Astrocyte of the spinal cord (primary cell): ENCODE measurements at regions not wholly inside any gene's neighbourhood (a gene's known extent, or its start where the extent isn't known, plus 50 kb on each side); places are given as distances from the start of the nearest gene placed in this dataset.

ENCODE experiments used
- DNase-seq: peaks from one replicate; pipeline ENCODE4 v3.0.0; 2011; ENCODE audit warnings: low read depth, low spot score
- H3K4me3 ChIP-seq: 2 replicates; pipeline ENCODE4 v1.5.1; 2011; ENCODE audit warnings: low read depth, mild to moderate bottlenecking, low read length, moderate library complexity
- CTCF ChIP-seq: IDR thresholded peaks from 2 replicates; pipeline ENCODE4 v1.5.1; 2012; ENCODE audit warnings: low read depth, mild to moderate bottlenecking, low read length, inconsistent platforms
- in situ Hi-C: cut with HindIII; loops from 2 replicates; pipeline ENCODE4 v1.10.0; 2017; ENCODE audit warnings: low sequenced_read_pairs

GRCh38 chr4:188316391-188316790, 177.2 kb downstream of the TRIML1 start:
- no peak overlapping the region for H3K4me3 ChIP-seq
- TF ChIP-seq CTCF: no peak
- in situ Hi-C loops: no loop called here

GRCh38 chr4:188328966-188329365, 189.7 kb downstream of the TRIML1 start:
- in situ Hi-C loops: no loop called here
- no peak overlapping the region for H3K4me3 ChIP-seq

More at GRCh38 chr4:188316391-188316790, 177.2 kb downstream of the TRIML1 start:
- no peak for DNase-seq

GRCh38 chr4:188329521-188329920, 190.3 kb downstream of the TRIML1 start:
- DNase-seq: no peak
- in situ Hi-C loops: no loop called here
- H3K4me3 ChIP-seq: no peak overlapping the region
- no peak for TF ChIP-seq CTCF

More at GRCh38 chr4:188328966-188329365, 189.7 kb downstream of the TRIML1 start:
- no peak for DNase-seq
- no peak for TF ChIP-seq CTCF

GRCh38 chr4:188332265-188332664, 193.0 kb downstream of the TRIML1 start:
- in situ Hi-C loops: no loop called here
- no peak for TF ChIP-seq CTCF
- no peak for DNase-seq
- no peak overlapping the region for H3K4me3 ChIP-seq

- in situ Hi-C loops: no loop called here
Measured at GRCh38 chr4:188336891-188337290, 197.7 kb downstream of the TRIML1 start.

GRCh38 chr4:188341428-188341827, 202.2 kb downstream of the TRIML1 start:
- TF ChIP-seq CTCF: no peak
- in situ Hi-C loops: no loop called here
- H3K4me3 ChIP-seq: no peak overlapping the region
- no peak for DNase-seq

More at GRCh38 chr4:188336891-188337290, 197.7 kb downstream of the TRIML1 start:
- no peak for DNase-seq
- TF ChIP-seq CTCF: no peak
- no peak overlapping the region for H3K4me3 ChIP-seq
